IMR-90 (cell line): ENCODE measurements at regions not wholly inside any gene's neighbourhood (a gene's known extent, or its start where the extent isn't known, plus 50 kb on each side); places are given as distances from the start of the nearest gene placed in this dataset.

Source experiments
- ATAC-seq: fragments of 200-7000 bp; cut with Tn5 transposase; 2 replicates; pipeline ENCODE4 v1.9.1; 2020; ENCODE audit warnings: low read depth, mild to moderate bottlenecking, moderate library complexity
- BruUV-seq: library from RNA; stranded (reverse); fragments of 400-500 nt; replicated peaks from 2 replicates; lab custom pipeline; 2021; lab: Mats Ljungman, UMichigan
- CTCF ChIA-PET: fragments of 300-600 bp; formaldehyde crosslinking; extraction: SDS; loops from one replicate; lab custom pipeline; 2021; ENCODE audit warnings: antibody characterized with exemption; lab: Yijun Ruan, JAX
- POLR2A ChIA-PET: fragments of 300-600 bp; sonication (Branson Sonifier 250); formaldehyde crosslinking; loops from one replicate; lab custom pipeline; 2022; ENCODE audit warnings: antibody characterized with exemption; ENCODE audit not compliant: unreplicated experiment; lab: Charles Lee
- DNase-seq: peaks from one replicate; pipeline ENCODE4 v3.0.0; 2013
- H2AFZ ChIP-seq: replicated peaks from 2 replicates; pipeline ENCODE3; 2013; ENCODE audit warnings: low read length, mild to moderate bottlenecking; ENCODE audit not compliant: poor library complexity
- H2AK5ac ChIP-seq: 2 replicates; pipeline ENCODE4 v1.6.1; 2013; ENCODE audit warnings: low read depth, low read length, inconsistent platforms
- H2AK9ac ChIP-seq: replicated peaks from 2 replicates; pipeline ENCODE3; 2013; ENCODE audit warnings: mild to moderate bottlenecking, low read depth, low read length, moderate library complexity; ENCODE audit not compliant: poor library complexity
- H2BK120ac ChIP-seq: 2 replicates; pipeline ENCODE4 v1.6.1; 2013; ENCODE audit warnings: low read depth, low read length, inconsistent platforms
- H2BK15ac ChIP-seq: 3 replicates; pipeline ENCODE4 v1.6.1; 2013; ENCODE audit warnings: low read depth, low read length, inconsistent platforms
- H2BK20ac ChIP-seq: 2 replicates; pipeline ENCODE4 v1.6.1; 2013; ENCODE audit warnings: low read depth, mild to moderate bottlenecking, inconsistent platforms, low read length, moderate library complexity
- H2BK5ac ChIP-seq: 2 replicates; pipeline ENCODE4 v1.6.1; 2013; ENCODE audit warnings: mild to moderate bottlenecking, low read depth, low read length, inconsistent platforms; ENCODE audit not compliant: poor library complexity, severe bottlenecking
- H3K14ac ChIP-seq: replicated peaks from 2 replicates; pipeline ENCODE4 v1.6.1; 2013; ENCODE audit warnings: low read depth, low read length, inconsistent platforms
- H3K18ac ChIP-seq: 2 replicates; pipeline ENCODE4 v1.6.1; 2013; ENCODE audit warnings: low read depth, low read length, control low read depth
- H3K23ac ChIP-seq: 2 replicates; pipeline ENCODE4 v1.6.1; 2013; ENCODE audit warnings: low read depth, low read length, inconsistent platforms
- H3K27ac ChIP-seq: 2 replicates; pipeline ENCODE4 v1.5.1; 2013; ENCODE audit warnings: mild to moderate bottlenecking, control low read depth, low read length; ENCODE audit not compliant: insufficient read depth
- H3K27me3 ChIP-seq: 2 replicates; pipeline ENCODE4 v1.6.1; 2013; ENCODE audit warnings: low read length; ENCODE audit not compliant: control insufficient read depth, insufficient read depth
- H3K36me3 ChIP-seq: 2 replicates; pipeline ENCODE4 v1.6.1; 2013; ENCODE audit warnings: low read length, mixed read lengths; ENCODE audit not compliant: control insufficient read depth, insufficient read depth
- H3K4ac ChIP-seq: 2 replicates; pipeline ENCODE4 v1.6.1; 2013; ENCODE audit warnings: low read depth, low read length, inconsistent platforms
- H3K4me1 ChIP-seq: 2 replicates; pipeline ENCODE4 v1.6.1; 2013; ENCODE audit warnings: low read length, mixed read lengths; ENCODE audit not compliant: control insufficient read depth, insufficient read depth
- H3K4me2 ChIP-seq: 2 replicates; pipeline ENCODE4 v1.6.1; 2013; ENCODE audit warnings: low read depth, mild to moderate bottlenecking, control low read depth, low read length, moderate library complexity
- H3K4me3 ChIP-seq: 2 replicates; pipeline ENCODE4 v1.5.1; 2013; ENCODE audit warnings: low read depth, mild to moderate bottlenecking, control low read depth, low read length, moderate library complexity; ENCODE audit not compliant: insufficient read depth
- H3K56ac ChIP-seq: 2 replicates; pipeline ENCODE4 v1.6.1; 2013; ENCODE audit warnings: low read length, inconsistent platforms; ENCODE audit not compliant: insufficient read depth; ENCODE audit errors: extremely low read depth
- H3K79me1 ChIP-seq, 2 experiments: 2 replicates each; pipeline ENCODE4 v1.6.1; 2013; ENCODE audit warnings: low read length in 2 of 2, inconsistent platforms in 1 of 2, low read depth in 1 of 2
- H3K9ac ChIP-seq: 2 replicates; pipeline ENCODE4 v1.6.1; 2013; ENCODE audit warnings: low read depth, low read length, control low read depth
- H3K9me1 ChIP-seq: 2 replicates; pipeline ENCODE4 v1.6.1; 2013; ENCODE audit warnings: low read length, inconsistent platforms; ENCODE audit not compliant: insufficient read depth
- H3K9me3 ChIP-seq: 2 replicates; pipeline ENCODE4 v1.6.1; 2013; ENCODE audit warnings: low read length; ENCODE audit not compliant: control insufficient read depth, insufficient read depth
- H4K20me1 ChIP-seq: 2 replicates; pipeline ENCODE4 v1.6.1; 2013; ENCODE audit warnings: low read length, inconsistent platforms; ENCODE audit not compliant: insufficient read depth
- H4K5ac ChIP-seq: 2 replicates; pipeline ENCODE4 v1.6.1; 2013; ENCODE audit warnings: mild to moderate bottlenecking, low read depth, low read length, control low read depth
- H4K8ac ChIP-seq, 2 experiments: 2 replicates each; pipeline ENCODE4 v1.6.1; 2013; ENCODE audit warnings: low read depth in 2 of 2, low read length in 2 of 2, control low read depth in 1 of 2, inconsistent platforms in 1 of 2
- H4K91ac ChIP-seq: 2 replicates; pipeline ENCODE4 v1.6.1; 2013; ENCODE audit warnings: low read depth, low read length, inconsistent platforms; ENCODE audit not compliant: insufficient read depth
- CTCF ChIP-seq: conservative IDR thresholded peaks from 2 replicates; pipeline ENCODE4 v1.5.1; 2012; ENCODE audit warnings: mild to moderate bottlenecking, low read depth, low read length, improper control_type of control experiment
- MAFK ChIP-seq: IDR thresholded peaks from 2 replicates; pipeline ENCODE4 v1.6.1; 2012; ENCODE audit warnings: low read depth, low read length, improper control_type of control experiment
- WGBS, 2 experiments: methylation state at CpG; one replicate each; pipeline versions ENCODE4 v1.1.5 to v1.1.7; 2013; ENCODE audit warnings: missing lambda C conversion rate in 2 of 2; ENCODE audit not compliant: insufficient read length in 1 of 2; ENCODE audit errors: extremely low coverage in 2 of 2; 5-methylcytosine and 5-hydroxymethylcytosine counted together
- dilution Hi-C: fragments of 300-500 bp; cut with HindIII; formaldehyde crosslinking; loops from one replicate; pipeline ENCODE4 v1.14.3; 2018; ENCODE audit warnings: low sequenced_read_pairs; ENCODE audit not compliant: unreplicated experiment
- in situ Hi-C: fragments of 300-500 bp; cut with MboI; formaldehyde crosslinking; loops from 3 replicates; pipeline ENCODE4 v1.14.3; 2019; ENCODE audit warnings: low sequenced_read_pairs, inconsistent platforms, mixed read lengths
- intact Hi-C: fragments of 100-400 bp; cut with micrococcal nuclease; formaldehyde crosslinking; loops from 2 replicates; pipeline ENCODE4 v1.10.0; 2022

GRCh38 chr9:3741729-3742128 lies 215.9 kb upstream of the RFX3 start:
- dilution Hi-C loops (no loop called here), in situ Hi-C loops (loop anchor here (25.0 kb wide), 1 partner anchor 321 kb away; no protein-coding TSS in a partner anchor), intact Hi-C loops (no loop called here)
- Histone ChIP-seq H3K9me3 (no peaks in the 10 kb centered on the region), H2AK5ac (no peak overlapping the region), H3K14ac (no peak overlapping the region), H3K4me2 (no peak overlapping the region), H2BK15ac (no peak overlapping the region), H3K18ac (no peak overlapping the region), H2AFZ (no peak overlapping the region), H2BK20ac (no peak overlapping the region), H3K4me3 (no peak overlapping the region), H3K27ac (no peak overlapping the region), H4K91ac (no peak overlapping the region), H3K56ac (no peak overlapping the region), H2BK120ac (no peak overlapping the region), H2BK5ac (no peak overlapping the region), H3K27me3 (no peaks in the 10 kb centered on the region), H3K36me3 (no peaks in the 10 kb centered on the region), H4K20me1 (no peaks in the 10 kb centered on the region), H4K5ac (no peak overlapping the region), H3K79me1 (no peaks in the 10 kb centered on the region), H4K8ac (no peak overlapping the region), H3K4me1 (peaks cover 2% of the 10 kb centered on the region; the same call in 1 of the 2 replicates), H2AK9ac (no peak overlapping the region), H3K9me1 (0 out of 2 replicates have a peak, but pooled peaks cover 4% of the 10 kb centered on the region), H3K4ac (no peak overlapping the region), H3K23ac (no peak overlapping the region), H3K9ac (no peak overlapping the region)
- TF ChIP-seq MAFK (0 out of 2 replicates have a peak, but pooled peaks have one; percentile 16), CTCF (no peak)
- DNase-seq (no peak), ATAC-seq (no peak)
- BruUV-seq: no TSS peak
- WGBS, 2 experiments: no CpG with 5 or more reads among the region's 3 CpGs
- ChIA-PET CTCF (interaction anchor here (1.0 kb wide), 1 partner anchor 134 kb away, joined by 3 read pairs; no protein-coding TSS in a partner anchor), POLR2A (no interaction called here)
